Ecto neural progenitor cell (in vitro differentiated cells): ENCODE measurements at regions not wholly inside any gene's neighbourhood (a gene's known extent, or its start where the extent isn't known, plus 50 kb on each side); places are given as distances from the start of the nearest gene placed in this dataset.
"Not testable (repeated sequence)": the region's sequence is repeated elsewhere in the genome, so short reads cannot be mapped to it uniquely, and the experiment has no call there.

Experiments used
- DNase-seq: peaks from one replicate; pipeline ENCODE4 v3.0.0-alpha.2; 2018; ENCODE audit warnings: low spot score

- DNase-seq, result no peak
Measured at GRCh38 chr6:150683320-150683719, 83.6 kb downstream of the PLEKHG1 start.

DNA sequence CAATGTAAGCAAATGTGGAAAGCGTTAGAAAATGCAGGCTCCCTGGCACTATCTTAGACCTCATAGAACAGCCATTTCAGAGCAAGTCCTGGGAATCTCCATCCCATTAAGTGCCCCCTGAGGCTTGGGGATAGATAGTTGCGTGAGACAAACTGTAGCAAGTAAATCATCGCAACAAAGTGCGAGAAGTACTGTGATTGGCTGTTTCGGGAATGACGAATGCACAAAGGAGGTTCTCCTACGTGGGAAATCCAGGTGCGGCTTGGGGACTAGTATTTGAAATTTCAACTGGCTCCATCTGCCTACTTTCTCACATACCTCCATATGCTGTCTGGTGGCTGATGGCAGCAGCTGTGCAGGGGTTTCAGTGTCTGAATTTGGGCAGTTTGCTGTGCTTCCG is 84.5 kb downstream of the PLEKHG1 start:
- no peak for DNase-seq

DNA sequence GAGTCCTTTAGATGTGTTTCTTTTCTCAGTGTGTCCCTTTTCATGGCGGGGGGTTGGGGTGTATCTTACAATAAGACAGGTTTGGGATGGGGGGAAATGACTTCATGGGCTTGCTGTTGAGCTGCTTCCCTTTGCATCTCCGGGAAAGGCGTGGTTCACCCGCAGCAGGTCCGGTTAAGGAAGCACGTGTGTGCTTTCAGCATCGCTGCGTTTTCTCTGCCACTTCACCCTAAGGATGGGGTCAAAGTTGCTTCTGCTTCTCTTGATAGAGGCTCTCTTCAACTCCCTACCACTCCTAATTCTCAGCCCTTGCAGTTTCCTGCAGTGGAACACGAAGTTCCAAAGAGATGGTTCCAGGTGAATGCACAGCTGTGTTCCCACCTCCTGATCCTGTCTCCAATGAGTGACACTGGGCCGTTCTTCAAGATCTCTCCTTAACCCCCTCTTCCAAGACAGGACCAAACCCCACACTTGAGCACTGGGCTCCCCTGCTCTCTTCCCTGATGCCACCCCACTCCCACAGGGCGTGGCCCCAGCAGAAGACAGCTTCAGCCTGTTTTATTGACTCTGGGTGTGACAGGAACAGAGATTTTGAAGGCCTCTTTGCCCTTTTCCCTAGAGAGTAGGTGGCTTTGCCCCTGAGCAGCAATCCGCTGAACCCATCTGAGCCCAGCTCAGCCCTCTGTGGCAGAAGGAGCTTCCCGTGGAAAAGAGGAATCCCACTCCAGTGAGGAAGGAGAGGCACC is 85.2 kb downstream of the PLEKHG1 start:
- DNase-seq, result no peak

- DNase-seq, result no peak
Measured at GRCh38 chr6:150685860-150686259, 86.2 kb downstream of the PLEKHG1 start.

DNA sequence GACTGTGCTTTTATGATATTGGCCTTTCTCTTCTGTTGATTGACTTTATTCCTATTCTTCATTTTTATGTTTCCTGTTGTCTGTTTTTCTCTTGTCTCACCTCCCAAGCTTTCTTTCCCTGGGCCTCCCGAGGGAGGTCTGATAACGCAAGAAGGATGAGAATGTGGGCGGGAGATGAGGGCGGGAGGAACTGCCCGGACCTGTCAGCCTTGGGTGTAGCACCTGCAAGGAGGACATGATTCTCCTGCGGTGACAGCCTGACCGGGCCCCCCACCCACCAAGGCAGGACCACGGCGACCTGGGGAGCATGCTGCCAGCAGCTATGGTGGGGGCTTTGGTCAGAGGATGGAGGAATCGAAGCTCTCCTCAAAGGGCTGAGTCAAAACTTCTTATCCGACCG is 86.9 kb downstream of the PLEKHG1 start:
- no peak for DNase-seq

DNA sequence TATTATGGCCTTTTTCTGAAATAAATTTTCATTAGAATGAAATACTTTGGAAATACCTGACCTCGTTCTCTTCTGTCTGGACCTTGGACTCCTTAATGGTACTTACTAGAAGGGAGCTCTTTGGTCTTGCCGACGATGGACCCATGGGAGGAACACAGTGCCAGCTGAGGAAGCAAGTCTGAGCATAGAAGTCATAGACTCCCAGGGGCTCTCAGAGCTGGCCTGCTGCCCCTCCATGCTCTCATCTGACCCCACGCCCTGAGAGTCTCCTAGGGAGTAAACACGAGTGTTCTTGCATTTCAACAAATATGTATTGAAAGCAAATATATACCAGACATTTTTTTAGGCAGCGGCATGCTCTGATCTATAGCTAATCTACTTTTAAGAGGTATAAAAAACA is 87.8 kb downstream of the PLEKHG1 start:
- DNase-seq, result no peak

GRCh38 chr6:150689900-150690590 is 90.4 kb downstream of the PLEKHG1 start:
- DNase-seq, result no peak

GRCh38 chr6:150690681-150691080 is 91.0 kb downstream of the PLEKHG1 start:
- DNase-seq, result no peak

DNA sequence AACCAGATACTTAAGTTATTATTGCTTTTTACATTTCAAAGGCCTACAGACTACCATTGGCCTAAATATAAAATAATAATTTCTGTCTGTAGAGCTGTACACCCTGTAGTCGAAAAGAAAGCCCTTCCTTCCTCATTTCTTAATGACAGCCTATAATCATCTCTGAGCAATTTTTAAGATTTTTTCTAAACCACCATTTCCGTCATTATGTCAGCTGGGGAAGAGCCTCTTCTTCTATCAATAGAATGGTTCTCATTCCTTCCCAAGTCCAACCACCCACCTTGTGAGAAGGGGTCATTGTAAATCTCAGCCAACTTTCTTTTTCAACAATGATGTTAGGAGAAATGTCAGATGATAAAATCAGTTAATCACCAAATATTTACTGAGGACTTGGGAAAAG is 91.8 kb downstream of the PLEKHG1 start:
- DNase-seq, result no peak

DNA sequence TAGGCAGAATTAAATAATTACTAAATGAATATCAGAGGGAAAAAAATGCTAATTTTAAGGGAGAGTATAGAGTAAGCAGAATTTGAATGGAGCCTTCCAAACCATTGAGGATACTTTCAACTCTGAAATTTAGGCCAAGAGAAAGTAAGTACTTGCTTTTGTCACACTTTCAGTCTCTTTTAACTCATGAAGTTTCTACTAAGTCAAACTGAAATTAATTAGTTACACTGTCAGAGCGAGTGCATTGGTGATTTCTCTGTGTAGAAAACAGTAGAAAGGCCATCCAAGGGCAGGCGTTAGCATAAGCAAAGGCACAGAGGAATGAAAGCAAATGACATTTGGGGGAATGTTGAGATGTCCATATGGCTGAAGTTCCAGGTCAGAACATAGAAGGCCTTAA is 92.9 kb downstream of the PLEKHG1 start:
- DNase-seq, result no peak

GRCh38 chr6:150694889-150695288 is 95.2 kb downstream of the PLEKHG1 start:
- DNase-seq, result no peak

- DNase-seq, result no peak
Measured at GRCh38 chr6:150695652-150696051, 96.0 kb downstream of the PLEKHG1 start.

DNA sequence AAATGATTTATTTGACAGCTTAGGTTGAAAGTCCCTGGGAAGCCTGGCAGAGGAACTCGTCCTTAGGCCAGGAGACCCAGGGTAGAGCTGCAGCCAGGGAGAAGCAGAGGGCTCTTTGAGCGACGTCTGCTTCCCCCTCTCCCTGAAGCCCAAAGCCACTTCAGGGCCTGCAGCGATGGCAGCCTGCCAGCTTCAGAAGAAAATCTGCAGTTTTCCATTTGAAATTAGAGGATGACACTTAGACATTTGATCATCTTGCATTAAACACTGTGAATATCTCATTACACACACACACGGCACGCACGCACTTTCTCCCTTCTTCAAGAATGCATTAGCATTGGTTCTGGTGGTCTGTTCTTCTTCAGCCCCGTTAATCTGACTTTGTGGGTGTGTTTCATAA is 96.5 kb downstream of the PLEKHG1 start:
- DNase-seq, result no peak

GRCh38 chr6:150696918-150697317 is 97.2 kb downstream of the PLEKHG1 start:
- not testable (repeated sequence) for DNase-seq

GRCh38 chr6:150697515-150697914 is 97.8 kb downstream of the PLEKHG1 start:
- DNase-seq, result no peak

DNA sequence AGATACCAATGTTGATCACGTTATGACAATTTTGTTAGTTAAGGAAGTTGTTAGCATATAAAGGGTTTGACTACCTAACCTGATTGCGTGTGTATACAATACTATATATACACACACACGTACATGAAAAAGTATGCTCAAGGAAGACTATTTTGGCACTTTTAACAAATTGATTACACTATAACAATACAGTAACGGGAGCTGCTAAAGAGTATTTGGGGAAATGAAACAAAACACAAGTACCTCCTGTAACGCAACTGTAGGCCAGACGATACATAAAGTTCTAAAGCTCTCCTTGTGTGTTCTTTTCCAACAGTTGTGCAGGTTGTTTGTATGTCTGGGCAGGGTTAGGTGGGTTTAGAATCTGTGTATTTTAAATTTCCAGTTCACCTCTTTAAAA is 98.7 kb downstream of the PLEKHG1 start:
- DNase-seq, result no peak

- no peak for DNase-seq
Measured at GRCh38 chr6:150702675-150703074, 103.0 kb downstream of the PLEKHG1 start.

DNA sequence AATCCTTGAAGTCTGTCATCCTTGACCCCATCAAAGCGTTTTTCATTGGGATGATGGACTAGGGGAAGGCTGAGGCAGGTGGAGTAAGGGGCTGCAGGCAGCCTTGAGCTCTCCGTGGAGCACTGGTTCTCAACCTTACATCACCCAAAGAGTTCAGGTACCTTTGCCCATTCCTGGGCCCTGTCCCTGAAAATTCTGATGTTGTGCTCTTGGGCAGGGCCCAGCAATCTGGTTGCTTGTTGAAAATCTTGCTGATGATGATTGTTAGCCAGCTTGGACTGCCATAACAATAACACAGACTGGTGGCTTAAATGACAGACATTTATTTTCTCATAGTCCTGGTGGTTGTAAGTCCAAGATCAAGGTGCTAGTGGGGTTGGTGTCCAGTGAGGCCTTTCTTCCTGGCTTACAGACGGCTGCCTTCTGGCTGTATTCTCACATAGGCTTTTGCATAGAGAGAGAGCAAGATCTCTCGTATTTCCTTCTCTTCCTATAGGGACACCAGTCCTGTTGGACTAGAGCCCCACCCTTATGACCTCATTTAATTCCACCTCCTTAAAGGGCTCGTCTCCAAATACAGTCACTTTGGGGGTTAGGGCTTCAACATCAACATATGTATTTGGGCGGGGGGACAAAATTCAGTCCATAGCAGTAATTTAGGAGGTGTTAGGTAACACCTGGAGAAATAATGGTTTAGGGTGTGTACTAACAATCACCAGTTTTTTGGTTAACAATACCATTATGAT is 104.9 kb downstream of the PLEKHG1 start:
- no peak for DNase-seq

DNA sequence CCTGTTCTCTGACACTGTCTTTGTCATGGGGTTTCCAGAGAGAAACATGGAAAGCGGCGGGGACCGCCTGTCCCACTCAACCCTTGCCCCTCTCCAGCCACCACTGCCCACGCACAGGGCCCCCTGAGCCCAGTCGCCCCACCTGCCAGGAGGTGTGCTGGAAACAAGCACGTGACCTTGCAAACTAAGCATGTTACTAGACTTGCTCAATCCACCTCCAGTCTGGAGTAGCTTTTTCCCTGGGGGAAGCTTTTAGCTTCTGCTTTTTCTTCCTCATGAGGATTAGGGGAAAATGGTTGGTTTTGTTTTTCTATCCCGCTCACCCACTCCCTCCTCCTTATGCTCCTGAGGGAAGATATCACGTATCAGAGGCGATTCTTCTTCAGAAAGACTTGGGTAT is 105.7 kb downstream of the PLEKHG1 start:
- no peak for DNase-seq

DNA sequence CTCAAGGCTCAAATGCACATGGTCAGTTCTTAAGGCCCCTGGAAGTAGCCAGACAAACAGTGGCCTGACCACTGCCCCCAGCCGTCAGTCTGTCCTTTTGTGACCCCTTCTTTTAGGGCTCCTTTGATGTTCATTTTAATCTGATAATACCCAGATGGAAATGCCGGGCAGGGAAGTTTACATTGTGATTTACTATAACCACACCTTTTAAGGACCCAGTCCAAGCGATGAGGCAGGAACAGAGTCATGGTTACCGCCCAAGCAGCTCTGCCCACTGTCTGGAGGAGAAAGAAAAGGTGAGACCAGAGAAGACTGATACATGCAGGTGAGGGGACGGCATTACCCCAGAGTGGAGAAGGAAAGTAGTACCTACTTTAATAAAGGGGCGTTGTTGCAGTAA is 110.6 kb downstream of the PLEKHG1 start:
- DNase-seq, result no peak

- DNase-seq, result no peak
Measured at GRCh38 chr6:150711061-150711460, 111.4 kb downstream of the PLEKHG1 start.

DNA sequence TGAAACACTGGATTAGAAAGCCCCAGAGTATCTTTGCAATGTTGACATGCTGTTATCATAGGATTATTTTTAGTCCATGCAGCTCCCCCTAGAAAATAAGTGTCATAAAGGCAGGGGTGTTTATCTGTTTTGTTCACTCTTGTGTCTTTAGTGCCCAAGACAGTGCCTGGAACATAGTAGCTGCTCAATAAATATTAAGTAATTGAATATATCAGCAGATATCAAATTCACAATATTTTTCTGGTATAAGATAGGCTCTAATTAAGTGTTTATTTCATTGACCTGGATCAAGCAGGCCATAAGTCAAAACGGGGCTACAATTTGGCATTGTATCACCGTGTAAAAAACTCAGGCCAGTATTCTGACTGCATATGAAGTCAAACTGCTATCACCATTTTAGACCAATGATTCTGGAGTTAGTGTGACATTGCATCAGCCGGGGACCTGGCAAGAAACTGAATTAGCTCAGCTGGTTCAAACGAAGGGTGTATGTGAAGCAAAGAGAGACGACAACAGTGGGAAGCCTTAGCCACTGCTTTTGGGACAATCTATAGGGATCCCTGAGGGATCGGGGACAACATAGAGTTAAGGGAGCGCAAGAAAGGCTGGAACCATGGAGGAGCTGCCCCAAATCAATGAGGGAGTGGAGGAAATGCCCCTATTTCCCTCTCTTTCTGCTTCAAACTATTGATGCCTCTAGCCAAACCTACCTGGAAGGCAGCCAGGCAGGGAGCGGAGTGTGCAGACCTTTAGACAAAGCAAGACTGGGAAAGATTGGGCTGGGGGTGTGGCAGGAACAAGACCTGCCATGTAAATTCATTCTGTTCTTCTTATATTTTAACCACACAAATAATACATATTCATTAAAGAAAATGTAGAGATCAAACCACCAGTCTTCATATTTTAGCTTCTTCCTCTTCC is 112.2 kb downstream of the PLEKHG1 start:
- DNase-seq, result no peak
